HL-60/S4 treated with retinoic acid at 250 ng/mL for 4 days and 3 days (cell line): ENCODE measurements at regions not wholly inside any gene's neighbourhood (a gene's known extent, or its start where the extent isn't known, plus 50 kb on each side); places are given as distances from the start of the nearest gene placed in this dataset.

Experiments
- in situ Hi-C: fragments of 300-500 bp; cut with MboI; formaldehyde crosslinking; loops from 2 replicates; pipeline ENCODE4 v1.7.0; 2022; ENCODE audit warnings: low sequenced_read_pairs

GRCh38 chr2:220309215-220309614, 681.8 kb downstream of the SLC4A3 start:
- in situ Hi-C loops = no loop called here

- in situ Hi-C loops = no loop called here
Observed at GRCh38 chr2:220310451-220310861, 683.0 kb downstream of the SLC4A3 start.

- in situ Hi-C loops = no loop called here
Observed at GRCh38 chr2:220315098-220315823, 687.8 kb downstream of the SLC4A3 start.

GRCh38 chr2:220318037-220318436, 690.6 kb downstream of the SLC4A3 start:
- in situ Hi-C loops = no loop called here

DNA sequence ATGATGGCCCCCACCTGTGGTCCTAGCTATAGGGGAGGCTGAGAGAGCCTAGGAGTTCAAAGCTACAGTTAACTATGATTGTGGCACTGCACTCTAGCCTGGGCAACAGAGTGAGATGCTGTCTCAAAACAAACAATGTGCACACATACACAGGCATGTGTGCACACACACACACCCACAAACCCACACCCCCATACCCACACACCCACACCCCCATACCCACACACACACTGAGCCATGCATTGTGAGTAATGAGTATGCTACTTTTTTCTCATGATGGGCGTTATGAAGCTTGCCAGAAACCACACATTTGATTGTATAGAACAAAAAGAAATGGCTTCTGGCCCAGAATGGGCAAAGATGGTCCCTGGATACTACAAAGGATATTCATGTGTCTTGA, 691.1 kb downstream of the SLC4A3 start:
- in situ Hi-C loops = no loop called here

GRCh38 chr2:220320326-220320725, 692.9 kb downstream of the SLC4A3 start:
- in situ Hi-C loops = no loop called here

- in situ Hi-C loops = no loop called here
Observed at GRCh38 chr2:220332886-220333285, 705.5 kb downstream of the SLC4A3 start.

DNA sequence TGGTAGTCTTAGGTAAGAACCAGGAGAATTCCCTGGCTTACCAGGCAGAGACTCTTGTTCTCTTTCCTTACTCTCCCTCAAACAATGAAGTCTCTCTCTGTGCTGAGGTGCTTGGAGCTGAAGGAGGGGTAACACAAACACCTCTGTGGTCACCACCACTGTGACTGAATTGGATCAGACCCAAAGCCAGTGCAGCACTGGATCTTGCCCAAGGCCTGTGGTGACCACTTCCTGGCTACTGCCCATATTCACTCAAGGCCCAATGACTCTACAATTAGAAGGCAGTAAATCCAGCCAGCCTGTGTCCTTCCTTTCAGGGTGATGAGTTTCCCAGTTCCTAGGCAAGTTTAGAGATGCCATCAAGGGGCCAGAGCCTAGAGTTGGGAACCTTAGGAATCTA, 706.8 kb downstream of the SLC4A3 start:
- in situ Hi-C loops = no loop called here

- in situ Hi-C loops = no loop called here
Observed at GRCh38 chr2:220334871-220335590, 707.6 kb downstream of the SLC4A3 start.

GRCh38 chr2:220335591-220335915, 708.1 kb downstream of the SLC4A3 start:
- in situ Hi-C loops = no loop called here

- in situ Hi-C loops = no loop called here
Observed at GRCh38 chr2:220336771-220337170, 709.3 kb downstream of the SLC4A3 start.

- in situ Hi-C loops = no loop called here
Observed at GRCh38 chr2:220337611-220338440, 710.4 kb downstream of the SLC4A3 start.

- in situ Hi-C loops = no loop called here
Observed at GRCh38 chr2:220341014-220341413, 713.6 kb downstream of the SLC4A3 start.

DNA sequence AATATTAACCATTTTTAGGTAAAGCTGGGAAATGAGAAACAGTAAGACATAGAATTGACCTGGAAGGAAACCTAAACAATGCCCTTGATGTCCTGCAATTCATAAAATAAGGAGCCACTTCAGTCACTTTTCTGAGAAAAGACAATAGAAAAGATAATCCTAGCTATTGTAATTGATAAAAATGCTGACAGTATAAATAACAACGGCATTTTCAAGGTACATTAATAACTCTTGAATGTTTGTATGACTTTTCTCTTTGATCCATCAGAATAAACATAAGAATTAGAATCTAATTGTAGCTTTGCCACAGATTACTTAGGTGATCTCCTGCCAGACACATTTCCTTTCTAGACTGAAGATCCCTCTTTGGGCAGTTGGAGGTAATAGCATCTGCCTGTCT, 719.5 kb downstream of the SLC4A3 start:
- in situ Hi-C loops = no loop called here

DNA sequence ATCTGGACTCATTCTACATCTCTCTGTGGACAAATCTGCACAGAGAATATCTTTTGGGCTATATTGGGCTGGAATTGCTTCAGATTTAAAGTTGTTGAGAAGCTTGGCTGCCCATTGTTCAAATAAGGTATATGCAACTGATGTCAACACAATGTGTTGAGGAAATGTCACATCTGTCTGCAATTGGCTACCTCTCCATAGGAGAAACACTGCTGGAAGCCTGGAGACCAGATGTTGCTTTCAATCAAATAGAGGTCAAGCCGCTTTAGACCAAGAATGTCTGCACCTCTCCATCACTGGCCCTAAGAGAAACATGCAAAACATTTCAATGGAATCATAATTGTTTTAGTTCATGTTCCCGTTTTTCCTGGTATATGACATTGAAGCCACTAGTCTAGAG, 720.2 kb downstream of the SLC4A3 start:
- in situ Hi-C loops = no loop called here

DNA sequence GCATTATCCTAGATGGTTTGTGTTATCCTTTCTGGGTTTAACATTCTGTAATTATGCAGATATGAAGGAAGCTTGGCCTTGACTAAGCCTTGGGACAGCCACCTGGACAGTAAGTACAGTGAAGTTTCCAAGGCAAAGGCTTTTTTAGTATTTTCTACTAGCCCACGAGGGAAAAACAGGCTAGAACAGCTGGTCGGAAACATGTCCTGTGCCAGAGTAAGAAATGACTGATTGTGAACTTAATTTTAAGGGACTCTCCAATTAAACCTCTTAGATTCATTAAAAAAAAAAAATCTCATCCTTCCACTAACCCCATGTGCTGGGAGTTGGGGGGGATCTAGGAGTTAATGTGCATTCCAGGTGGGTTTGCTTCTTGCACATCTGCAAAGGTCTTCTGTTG, 720.8 kb downstream of the SLC4A3 start:
- in situ Hi-C loops = no loop called here

DNA sequence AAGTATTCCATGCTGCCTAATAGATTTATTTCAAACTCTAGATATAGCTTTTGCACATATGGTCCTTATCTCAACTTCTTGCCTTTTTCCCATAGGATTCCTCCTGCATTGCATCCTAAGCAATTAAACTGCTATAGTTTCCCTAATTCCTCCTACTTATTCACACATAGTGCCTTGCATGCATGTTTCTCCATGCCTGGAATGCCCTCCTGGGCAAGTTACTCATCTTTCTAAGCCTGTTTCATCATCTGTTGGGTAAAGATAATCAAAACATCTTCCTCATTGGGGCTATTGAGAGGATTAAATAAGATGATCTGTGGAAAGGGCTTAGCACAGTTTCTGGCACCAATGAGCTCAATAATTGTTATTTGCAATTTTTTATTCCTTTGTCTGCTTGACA, 726.5 kb downstream of the SLC4A3 start:
- in situ Hi-C loops = no loop called here

GRCh38 chr2:220356076-220356475, 728.6 kb downstream of the SLC4A3 start:
- in situ Hi-C loops = no loop called here

DNA sequence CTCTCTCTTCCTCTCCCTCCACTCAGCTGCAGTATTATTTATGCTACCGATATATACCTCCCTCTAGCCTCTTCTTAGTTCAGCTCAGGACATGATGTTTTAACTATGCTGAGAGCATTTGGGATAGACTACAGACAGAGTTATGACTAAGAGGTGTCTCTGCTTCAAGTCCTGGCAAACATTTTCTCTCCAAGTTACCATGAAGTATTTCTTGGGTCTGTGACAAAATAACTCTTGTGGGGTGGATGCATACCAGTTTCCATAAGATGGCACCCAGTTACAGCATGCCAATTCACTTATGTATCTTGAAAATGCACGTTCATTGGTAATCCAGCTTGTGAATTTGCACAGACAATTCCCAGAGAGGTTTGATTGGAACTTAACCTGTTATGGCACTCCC, 737.6 kb downstream of the SLC4A3 start:
- in situ Hi-C loops = no loop called here

DNA sequence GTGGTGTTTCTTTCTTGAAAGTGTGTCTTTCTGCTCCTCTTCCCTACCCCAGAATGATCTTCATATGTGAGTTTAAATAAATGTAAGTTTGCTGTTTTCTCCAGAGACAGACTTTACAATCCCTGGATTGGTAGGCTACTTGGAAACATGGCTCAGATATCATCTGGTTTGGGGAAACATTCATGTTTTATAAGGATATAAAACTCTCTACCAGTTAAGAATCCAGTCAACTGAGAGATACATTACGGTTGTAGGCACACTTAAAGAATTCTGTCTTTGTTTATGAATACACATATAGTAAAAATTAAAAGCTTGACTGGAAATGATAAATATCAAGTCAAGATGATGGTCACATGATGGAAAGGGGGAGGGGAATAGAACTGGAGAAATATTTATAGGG, 739.3 kb downstream of the SLC4A3 start:
- in situ Hi-C loops = no loop called here

DNA sequence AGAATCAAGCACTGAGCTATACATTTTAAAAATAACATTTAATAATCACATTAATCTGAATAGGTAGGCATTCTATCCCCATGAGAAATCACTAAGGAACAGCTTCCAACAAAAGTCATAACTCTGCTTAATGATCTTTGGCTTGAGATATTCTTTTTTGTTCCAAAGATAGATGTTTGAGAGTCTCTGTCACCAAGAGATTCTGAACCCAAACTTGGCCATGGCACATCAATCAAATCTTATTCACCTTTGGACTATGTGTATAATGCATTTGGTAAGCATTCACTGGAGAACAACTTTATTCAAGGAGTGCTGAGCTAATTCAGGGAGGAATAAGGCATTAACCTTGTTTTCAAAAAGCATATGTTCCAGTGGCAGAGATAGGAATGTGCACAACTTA, 743.3 kb downstream of the SLC4A3 start:
- in situ Hi-C loops = no loop called here

- in situ Hi-C loops = no loop called here
Observed at GRCh38 chr2:220371211-220371610, 743.8 kb downstream of the SLC4A3 start.
